Fibroblast of mammary gland (primary cell): ENCODE measurements at regions not wholly inside any gene's neighbourhood (a gene's known extent, or its start where the extent isn't known, plus 50 kb on each side); places are given as distances from the start of the nearest gene placed in this dataset.
A peak's percentile ranks its signal among the peaks of the same experiment; 100 is the strongest.

ENCODE experiments used
- DNase-seq: peaks from one replicate; pipeline ENCODE4 v3.0.0-alpha.2; 2010; ENCODE audit warnings: low read depth
- H3K4me3 ChIP-seq: 2 replicates; pipeline ENCODE4 v1.5.1; 2011; ENCODE audit warnings: low read depth, mild to moderate bottlenecking, low read length, moderate library complexity; ENCODE audit not compliant: control insufficient read depth
- CTCF ChIP-seq: conservative IDR thresholded peaks from 2 replicates; pipeline ENCODE4 v1.5.1; 2011; ENCODE audit warnings: low read depth, low read length, inconsistent platforms; ENCODE audit not compliant: control insufficient read depth, insufficient read depth

GRCh38 chr21:27570306-27570868 is 603.5 kb upstream of the ADAMTS5 start:
- no peak overlapping the region for H3K4me3 ChIP-seq
- TF ChIP-seq CTCF = no peak
- peak; percentile 95 for DNase-seq

GRCh38 chr21:27569831-27570230 is 602.9 kb upstream of the ADAMTS5 start:
- DNase-seq = no peak
- no peak overlapping the region for H3K4me3 ChIP-seq
- no peak for TF ChIP-seq CTCF

- peak; percentile 33 for DNase-seq
- no peak for TF ChIP-seq CTCF
- H3K4me3 ChIP-seq = no peak overlapping the region
Observed at GRCh38 chr21:27569091-27569490, 602.2 kb upstream of the ADAMTS5 start.

GRCh38 chr21:27567381-27567780 is 600.5 kb upstream of the ADAMTS5 start:
- no peak for DNase-seq
- no peak for TF ChIP-seq CTCF
- H3K4me3 ChIP-seq = no peak overlapping the region

GRCh38 chr21:27566521-27566920 is 599.6 kb upstream of the ADAMTS5 start:
- DNase-seq = no peak
- no peak overlapping the region for H3K4me3 ChIP-seq
- no peak for TF ChIP-seq CTCF

GRCh38 chr21:27565364-27565763 is 598.5 kb upstream of the ADAMTS5 start:
- no peak overlapping the region for H3K4me3 ChIP-seq
- TF ChIP-seq CTCF = no peak
- DNase-seq = no peak
